HepG2 (cell line): ENCODE measurements at regions not wholly inside any gene's neighbourhood (a gene's known extent, or its start where the extent isn't known, plus 50 kb on each side); places are given as distances from the start of the nearest gene placed in this dataset.

Experiments used
- AGO1 ChIP-seq: fragments of 200-400 bp; formaldehyde crosslinking; IDR thresholded peaks from 2 replicates; pipeline ENCODE4 v1.6.1; 2017; ENCODE audit warnings: mild to moderate bottlenecking, low read depth, low read length, moderate library complexity; ENCODE audit not compliant: poor library complexity, severe bottlenecking
- CBFB ChIP-seq: sonication (generic); formaldehyde crosslinking; IDR thresholded peaks from 2 replicates; pipeline ENCODE4 v1.4.0; 2020; ENCODE audit warnings: missing genetic modification reagents
- HMGXB3 ChIP-seq: sonication (generic); formaldehyde crosslinking; IDR thresholded peaks from 2 replicates; pipeline ENCODE4 v1.4.0; 2020; ENCODE audit warnings: missing genetic modification reagents, borderline replicate concordance
- MIER3 ChIP-seq: IDR thresholded peaks from 2 replicates; pipeline ENCODE4 v1.6.1; 2016; ENCODE audit warnings: missing compliant biosample characterization, borderline replicate concordance
- POLR2G ChIP-seq: fragments of 200-400 bp; formaldehyde crosslinking; IDR thresholded peaks from 2 replicates; pipeline ENCODE4 v1.6.1; 2018; ENCODE audit warnings: mild to moderate bottlenecking, low read depth, low read length, moderate library complexity
- PRMT3 ChIP-seq: sonication (generic); formaldehyde crosslinking; IDR thresholded peaks from 2 replicates; pipeline ENCODE4 v1.8.1; 2022; ENCODE audit warnings: low read depth, mild to moderate bottlenecking, moderate library complexity, missing genetic modification reagents, borderline replicate concordance
- SIX1 ChIP-seq: sonication (generic); formaldehyde crosslinking; IDR thresholded peaks from 2 replicates; pipeline ENCODE4 v1.4.0; 2020; ENCODE audit warnings: missing genetic modification reagents, borderline replicate concordance
- STAT5B ChIP-seq: sonication (generic); formaldehyde crosslinking; IDR thresholded peaks from 2 replicates; pipeline ENCODE4 v1.4.0; 2020; ENCODE audit warnings: missing genetic modification reagents
- ZHX1 ChIP-seq: sonication (generic); formaldehyde crosslinking; IDR thresholded peaks from 2 replicates; pipeline ENCODE4 v1.8.1; 2022; ENCODE audit warnings: low read depth, mild to moderate bottlenecking, missing genetic modification reagents
- ZNF225 ChIP-seq: sonication (generic); formaldehyde crosslinking; IDR thresholded peaks from 2 replicates; pipeline ENCODE4 v1.4.0; 2020; ENCODE audit warnings: mild to moderate bottlenecking, missing genetic modification reagents
- ZNF674 ChIP-seq: sonication (generic); formaldehyde crosslinking; IDR thresholded peaks from 2 replicates; pipeline ENCODE4 v1.5.0; 2020; ENCODE audit warnings: low read depth, mild to moderate bottlenecking, missing genetic modification reagents
- ZSCAN20 ChIP-seq: sonication (generic); formaldehyde crosslinking; IDR thresholded peaks from 2 replicates; pipeline ENCODE4 v1.4.0; 2020; ENCODE audit warnings: missing genetic modification reagents, mild to moderate bottlenecking, borderline replicate concordance
- ZZZ3 ChIP-seq: sonication (generic); formaldehyde crosslinking; IDR thresholded peaks from 2 replicates; pipeline ENCODE4 v1.4.0; 2020; ENCODE audit warnings: missing genetic modification reagents, mild to moderate bottlenecking, borderline replicate concordance
- TF ChIP-seq, protein P1 (sequence below), 2 experiments: IDR thresholded peaks; 2 replicates each; pipeline ENCODE4 v1.6.1; 2011 to 2012; ENCODE audit warnings: low read length in 2 of 2, borderline replicate concordance in 1 of 2, low read depth in 1 of 2, mild to moderate bottlenecking in 1 of 2, moderate library complexity in 1 of 2
- TF ChIP-seq, protein P2 (sequence below): IDR thresholded peaks from 2 replicates; pipeline ENCODE4 v1.6.1; 2018; ENCODE audit warnings: missing genetic modification reagents

- TF ChIP-seq ZHX1 (CRISPR knock-in tag): no peak
- TF ChIP-seq CBFB (CRISPR knock-in tag): no peak
- TF ChIP-seq MIER3 (CRISPR knock-in tag): peak; percentile 40; the same call in 1 of the 2 replicates
- TF ChIP-seq STAT5B (CRISPR knock-in tag): no peak
- TF ChIP-seq POLR2G: peak; percentile 73
- TF ChIP-seq ZNF225 (CRISPR knock-in tag): no peak
- TF ChIP-seq PRMT3 (CRISPR knock-in tag): no peak
- no peak for TF ChIP-seq SIX1 (CRISPR knock-in tag)
- no peak for TF ChIP-seq HMGXB3 (CRISPR knock-in tag)
- TF ChIP-seq AGO1: no peak
- TF ChIP-seq, protein P1, sequence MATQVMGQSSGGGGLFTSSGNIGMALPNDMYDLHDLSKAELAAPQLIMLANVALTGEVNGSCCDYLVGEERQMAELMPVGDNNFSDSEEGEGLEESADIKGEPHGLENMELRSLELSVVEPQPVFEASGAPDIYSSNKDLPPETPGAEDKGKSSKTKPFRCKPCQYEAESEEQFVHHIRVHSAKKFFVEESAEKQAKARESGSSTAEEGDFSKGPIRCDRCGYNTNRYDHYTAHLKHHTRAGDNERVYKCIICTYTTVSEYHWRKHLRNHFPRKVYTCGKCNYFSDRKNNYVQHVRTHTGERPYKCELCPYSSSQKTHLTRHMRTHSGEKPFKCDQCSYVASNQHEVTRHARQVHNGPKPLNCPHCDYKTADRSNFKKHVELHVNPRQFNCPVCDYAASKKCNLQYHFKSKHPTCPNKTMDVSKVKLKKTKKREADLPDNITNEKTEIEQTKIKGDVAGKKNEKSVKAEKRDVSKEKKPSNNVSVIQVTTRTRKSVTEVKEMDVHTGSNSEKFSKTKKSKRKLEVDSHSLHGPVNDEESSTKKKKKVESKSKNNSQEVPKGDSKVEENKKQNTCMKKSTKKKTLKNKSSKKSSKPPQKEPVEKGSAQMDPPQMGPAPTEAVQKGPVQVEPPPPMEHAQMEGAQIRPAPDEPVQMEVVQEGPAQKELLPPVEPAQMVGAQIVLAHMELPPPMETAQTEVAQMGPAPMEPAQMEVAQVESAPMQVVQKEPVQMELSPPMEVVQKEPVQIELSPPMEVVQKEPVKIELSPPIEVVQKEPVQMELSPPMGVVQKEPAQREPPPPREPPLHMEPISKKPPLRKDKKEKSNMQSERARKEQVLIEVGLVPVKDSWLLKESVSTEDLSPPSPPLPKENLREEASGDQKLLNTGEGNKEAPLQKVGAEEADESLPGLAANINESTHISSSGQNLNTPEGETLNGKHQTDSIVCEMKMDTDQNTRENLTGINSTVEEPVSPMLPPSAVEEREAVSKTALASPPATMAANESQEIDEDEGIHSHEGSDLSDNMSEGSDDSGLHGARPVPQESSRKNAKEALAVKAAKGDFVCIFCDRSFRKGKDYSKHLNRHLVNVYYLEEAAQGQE (IDR thresholded peaks at IDR 0.05; ENCODE audit: borderline replicate concordance in 1 of 2, low read depth in 1 of 2, low read length in 2 of 2): no peak
- peak; percentile 80; the same call in 1 of the 2 replicates for TF ChIP-seq ZZZ3 (CRISPR knock-in tag)
- TF ChIP-seq ZSCAN20 (CRISPR knock-in tag): no peak
- TF ChIP-seq, protein P2, sequence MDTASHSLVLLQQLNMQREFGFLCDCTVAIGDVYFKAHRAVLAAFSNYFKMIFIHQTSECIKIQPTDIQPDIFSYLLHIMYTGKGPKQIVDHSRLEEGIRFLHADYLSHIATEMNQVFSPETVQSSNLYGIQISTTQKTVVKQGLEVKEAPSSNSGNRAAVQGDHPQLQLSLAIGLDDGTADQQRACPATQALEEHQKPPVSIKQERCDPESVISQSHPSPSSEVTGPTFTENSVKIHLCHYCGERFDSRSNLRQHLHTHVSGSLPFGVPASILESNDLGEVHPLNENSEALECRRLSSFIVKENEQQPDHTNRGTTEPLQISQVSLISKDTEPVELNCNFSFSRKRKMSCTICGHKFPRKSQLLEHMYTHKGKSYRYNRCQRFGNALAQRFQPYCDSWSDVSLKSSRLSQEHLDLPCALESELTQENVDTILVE (CRISPR knock-in tag): no peak
- TF ChIP-seq ZNF674 (CRISPR knock-in tag): no peak
Measured at GRCh38 chr10:30553626-30554439, 75.7 kb downstream of the LYZL2 start (continued).
